ENCODE measurements at regions not wholly inside any gene's neighbourhood (a gene's known extent, or its start where the extent isn't known, plus 50 kb on each side); places are given as distances from the start of the nearest gene placed in this dataset.

DNA sequence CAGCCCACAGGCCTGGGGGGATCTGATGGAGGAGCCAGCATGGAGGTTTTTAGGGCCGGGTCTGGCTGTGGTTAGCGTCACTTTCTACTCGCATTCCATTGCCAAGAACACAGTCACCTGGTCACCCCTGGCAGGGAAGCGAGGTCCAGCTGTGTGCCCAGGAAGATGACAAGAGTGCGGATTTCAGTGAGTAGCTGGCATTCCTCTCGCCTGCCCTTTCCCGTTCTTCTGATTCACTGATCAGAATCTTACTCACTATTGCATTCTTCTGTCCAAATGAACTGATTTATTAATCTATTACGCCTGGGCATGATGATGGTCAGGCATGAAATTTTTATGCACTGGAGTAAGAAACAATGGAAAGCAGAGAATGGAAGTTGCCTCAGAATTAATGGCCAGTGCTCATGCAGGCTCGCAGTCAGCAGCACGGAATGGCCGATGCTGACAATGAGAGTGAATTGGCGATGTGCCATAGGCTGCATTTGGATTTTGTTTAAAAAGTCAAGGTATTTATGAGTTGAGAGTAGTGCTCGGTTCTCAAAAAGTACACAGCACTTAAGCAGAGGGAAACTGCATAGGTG, 76.4 kb upstream of the MGAT5 start:
- TF ChIP-seq, protein P1, sequence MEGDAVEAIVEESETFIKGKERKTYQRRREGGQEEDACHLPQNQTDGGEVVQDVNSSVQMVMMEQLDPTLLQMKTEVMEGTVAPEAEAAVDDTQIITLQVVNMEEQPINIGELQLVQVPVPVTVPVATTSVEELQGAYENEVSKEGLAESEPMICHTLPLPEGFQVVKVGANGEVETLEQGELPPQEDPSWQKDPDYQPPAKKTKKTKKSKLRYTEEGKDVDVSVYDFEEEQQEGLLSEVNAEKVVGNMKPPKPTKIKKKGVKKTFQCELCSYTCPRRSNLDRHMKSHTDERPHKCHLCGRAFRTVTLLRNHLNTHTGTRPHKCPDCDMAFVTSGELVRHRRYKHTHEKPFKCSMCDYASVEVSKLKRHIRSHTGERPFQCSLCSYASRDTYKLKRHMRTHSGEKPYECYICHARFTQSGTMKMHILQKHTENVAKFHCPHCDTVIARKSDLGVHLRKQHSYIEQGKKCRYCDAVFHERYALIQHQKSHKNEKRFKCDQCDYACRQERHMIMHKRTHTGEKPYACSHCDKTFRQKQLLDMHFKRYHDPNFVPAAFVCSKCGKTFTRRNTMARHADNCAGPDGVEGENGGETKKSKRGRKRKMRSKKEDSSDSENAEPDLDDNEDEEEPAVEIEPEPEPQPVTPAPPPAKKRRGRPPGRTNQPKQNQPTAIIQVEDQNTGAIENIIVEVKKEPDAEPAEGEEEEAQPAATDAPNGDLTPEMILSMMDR (IDR thresholded peaks at IDR 0.05) = no peak
- TF ChIP-seq POLR2AphosphoS5 (IDR thresholded peaks at IDR 0.05) (no peak), POLR2A (IDR thresholded peaks at IDR 0.05) (no peak)
